OCI-LY7 (cell line): ENCODE measurements at regions not wholly inside any gene's neighbourhood (a gene's known extent, or its start where the extent isn't known, plus 50 kb on each side); places are given as distances from the start of the nearest gene placed in this dataset.

Experiments
- BruUV-seq: library from RNA; stranded (reverse); fragments of 400-500 nt; replicated peaks from 2 replicates; lab custom pipeline; 2021; lab: Mats Ljungman, UMichigan
- CTCF ChIA-PET: fragments of 300-600 bp; sonication (Branson Sonifier 250); formaldehyde crosslinking; loops from one replicate; lab custom pipeline; 2022; ENCODE audit warnings: antibody characterized with exemption; ENCODE audit not compliant: unreplicated experiment; lab: Charles Lee
- POLR2A ChIA-PET: fragments of 300-600 bp; sonication (Branson Sonifier 250); formaldehyde crosslinking; loops from one replicate; lab custom pipeline; 2022; ENCODE audit warnings: antibody characterized with exemption; lab: Charles Lee
- DNase-seq: peaks from one replicate; pipeline ENCODE4 v3.0.0-alpha.2; 2015; ENCODE audit warnings: low spot score
- H2AFZ ChIP-seq: fragments of 200-600 bp; sonication (generic), shearing (Covaris generic); 2 replicates; pipeline ENCODE4 v1.6.1; 2014; ENCODE audit warnings: mild to moderate bottlenecking, antibody characterized with exemption, low read length, moderate library complexity
- H3K27ac ChIP-seq: fragments of 200-600 bp; sonication (generic); 2 replicates; pipeline ENCODE4 v1.5.1; 2014; ENCODE audit warnings: mixed run types, low read depth, mild to moderate bottlenecking, moderate library complexity, low read length, inconsistent platforms; ENCODE audit not compliant: poor library complexity, severe bottlenecking
- H3K36me3 ChIP-seq: fragments of 200-600 bp; sonication (generic); 2 replicates; pipeline ENCODE4 v1.6.1; 2014; ENCODE audit warnings: mild to moderate bottlenecking, antibody characterized with exemption, low read length, moderate library complexity, mixed read lengths; ENCODE audit not compliant: insufficient read depth
- H3K4me1 ChIP-seq: fragments of 200-600 bp; sonication (generic); 2 replicates; pipeline ENCODE4 v1.5.1; 2014; ENCODE audit warnings: mild to moderate bottlenecking, low read length; ENCODE audit not compliant: insufficient read depth, poor library complexity, severe bottlenecking
- H3K4me2 ChIP-seq: fragments of 200-600 bp; sonication (generic); 2 replicates; pipeline ENCODE4 v1.6.1; 2014; ENCODE audit warnings: mild to moderate bottlenecking, low read length
- H3K4me3 ChIP-seq: fragments of 200-600 bp; sonication (generic); 2 replicates; pipeline ENCODE4 v1.5.1; 2014; ENCODE audit warnings: mild to moderate bottlenecking, low read depth, low read length; ENCODE audit not compliant: poor library complexity, severe bottlenecking
- H3K79me2 ChIP-seq: fragments of 200-600 bp; sonication (generic); 2 replicates; pipeline ENCODE4 v1.6.1; 2016; ENCODE audit warnings: low read depth, mild to moderate bottlenecking, low read length, moderate library complexity, mixed read lengths; ENCODE audit not compliant: insufficient read depth
- H3K9me2 ChIP-seq: fragments of 200-600 bp; sonication (generic); 2 replicates; pipeline ENCODE4 v1.6.1; 2016; ENCODE audit warnings: mild to moderate bottlenecking, low read length, mixed read lengths; ENCODE audit not compliant: insufficient read depth
- H3K9me3 ChIP-seq: fragments of 200-600 bp; sonication (generic); 2 replicates; pipeline ENCODE4 v1.6.1; 2014; ENCODE audit warnings: mild to moderate bottlenecking, mixed run types, low read length, mixed read lengths
- H4K20me1 ChIP-seq: fragments of 200-600 bp; sonication (generic); 2 replicates; pipeline ENCODE4 v1.6.1; 2014; ENCODE audit warnings: mild to moderate bottlenecking, antibody characterized with exemption, low read length, moderate library complexity, mixed read lengths; ENCODE audit not compliant: insufficient read depth
- EZH2phosphoT487 ChIP-seq: fragments of 200-600 bp; sonication (generic); IDR thresholded peaks from 2 replicates; pipeline ENCODE4 v1.6.1; 2018; ENCODE audit warnings: low read depth, borderline replicate concordance, mild to moderate bottlenecking, mixed run types, antibody characterized with exemption, low read length, moderate library complexity, mixed read lengths
- intact Hi-C: fragments of 100-400 bp; cut with micrococcal nuclease; formaldehyde crosslinking; loops from one replicate; pipeline ENCODE4 v1.10.0; 2022; ENCODE audit not compliant: unreplicated experiment
- TF ChIP-seq, protein P1 (sequence below): fragments of 200-600 bp; sonication (generic); conservative IDR thresholded peaks from 2 replicates; pipeline ENCODE4 v1.5.1; 2014; ENCODE audit warnings: mild to moderate bottlenecking, antibody characterized with exemption, low read length, moderate library complexity, mixed read lengths

DNA sequence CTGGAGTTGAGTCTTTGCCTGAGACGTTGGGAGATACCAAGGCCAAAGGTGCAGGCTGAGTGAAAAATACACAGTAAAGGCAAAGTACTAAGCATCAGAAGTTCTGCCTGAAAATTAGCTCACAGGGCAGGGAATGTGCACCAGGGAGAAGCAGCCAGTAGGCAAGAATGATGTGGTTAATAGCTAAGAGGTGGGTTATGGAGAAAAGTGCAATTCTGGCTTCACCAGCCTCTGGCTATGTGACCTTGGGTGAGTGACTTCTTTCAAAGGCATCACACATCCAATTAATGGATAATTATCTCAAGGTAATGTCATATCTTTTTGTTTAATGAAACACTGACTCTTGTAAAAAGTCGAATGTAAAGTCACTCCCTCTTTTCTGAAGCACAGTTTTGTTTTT, 230.7 kb upstream of the FGGY start:
- Histone ChIP-seq H3K4me2 (no peak overlapping the region), H3K9me2 (no peaks in the 10 kb centered on the region), H3K4me3 (no peak overlapping the region), H3K79me2 (no peaks in the 10 kb centered on the region), H2AFZ (no peak overlapping the region), H3K9me3 (no peaks in the 10 kb centered on the region), H3K36me3 (no peaks in the 10 kb centered on the region), H3K4me1 (no peaks in the 10 kb centered on the region), H4K20me1 (no peaks in the 10 kb centered on the region), H3K27ac (no peak overlapping the region)
- DNase-seq: no peak
- no TSS peak for BruUV-seq
- intact Hi-C loops: no loop called here
- POLR2A ChIA-PET: no interaction called here
- TF ChIP-seq EZH2phosphoT487: no peak
- TF ChIP-seq, protein P1, sequence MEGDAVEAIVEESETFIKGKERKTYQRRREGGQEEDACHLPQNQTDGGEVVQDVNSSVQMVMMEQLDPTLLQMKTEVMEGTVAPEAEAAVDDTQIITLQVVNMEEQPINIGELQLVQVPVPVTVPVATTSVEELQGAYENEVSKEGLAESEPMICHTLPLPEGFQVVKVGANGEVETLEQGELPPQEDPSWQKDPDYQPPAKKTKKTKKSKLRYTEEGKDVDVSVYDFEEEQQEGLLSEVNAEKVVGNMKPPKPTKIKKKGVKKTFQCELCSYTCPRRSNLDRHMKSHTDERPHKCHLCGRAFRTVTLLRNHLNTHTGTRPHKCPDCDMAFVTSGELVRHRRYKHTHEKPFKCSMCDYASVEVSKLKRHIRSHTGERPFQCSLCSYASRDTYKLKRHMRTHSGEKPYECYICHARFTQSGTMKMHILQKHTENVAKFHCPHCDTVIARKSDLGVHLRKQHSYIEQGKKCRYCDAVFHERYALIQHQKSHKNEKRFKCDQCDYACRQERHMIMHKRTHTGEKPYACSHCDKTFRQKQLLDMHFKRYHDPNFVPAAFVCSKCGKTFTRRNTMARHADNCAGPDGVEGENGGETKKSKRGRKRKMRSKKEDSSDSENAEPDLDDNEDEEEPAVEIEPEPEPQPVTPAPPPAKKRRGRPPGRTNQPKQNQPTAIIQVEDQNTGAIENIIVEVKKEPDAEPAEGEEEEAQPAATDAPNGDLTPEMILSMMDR: no peak
- CTCF ChIA-PET: no interaction called here

DNA sequence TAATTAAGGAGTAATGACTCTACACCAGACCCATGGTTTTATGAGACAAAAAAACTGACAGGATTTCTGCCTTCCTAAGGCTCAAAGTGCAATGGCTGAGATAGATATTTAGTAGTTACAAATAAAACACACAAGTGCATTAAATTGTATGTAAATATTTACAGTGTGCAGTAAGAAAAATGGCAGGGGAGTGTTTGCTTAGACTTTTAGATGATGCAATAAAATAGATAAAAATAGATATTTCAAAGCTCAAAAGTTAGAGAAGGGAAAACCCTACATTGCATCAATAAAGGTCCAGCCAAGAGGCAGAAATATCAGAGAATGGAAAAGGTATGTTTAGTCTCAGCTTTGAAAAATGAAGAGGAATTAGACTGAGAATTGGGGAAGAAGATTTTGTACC, 226.3 kb upstream of the FGGY start:
- POLR2A ChIA-PET: interaction anchor here (0.6 to 0.9 kb wide), 3 partner anchors 15 to 146 kb away, joined by 3 to 6 read pairs (median 4); no protein-coding TSS in a partner anchor

DNA sequence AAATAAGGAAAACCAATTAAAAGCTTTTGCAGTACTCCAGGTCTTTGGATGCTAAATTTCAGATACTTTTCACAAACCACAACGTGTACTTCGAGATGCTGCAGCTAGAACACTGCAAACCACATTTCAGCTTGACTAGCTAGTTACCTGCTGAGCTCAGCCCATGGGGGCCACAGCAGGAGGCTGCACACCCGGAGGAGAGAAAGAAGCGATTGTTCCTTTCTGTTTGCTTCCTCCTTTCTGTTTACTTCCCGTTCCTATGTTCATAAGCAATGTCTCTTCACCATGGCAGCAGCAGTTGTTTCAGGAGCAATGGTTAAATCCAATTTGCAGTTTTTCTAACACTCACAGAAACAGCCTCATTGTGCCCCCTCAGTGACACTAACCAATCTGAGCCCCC, 225.6 kb upstream of the FGGY start:
- CTCF ChIA-PET: no interaction called here

More for the DNA sequence above, 226.3 kb upstream of the FGGY start:
- intact Hi-C loops: no loop called here
- Histone ChIP-seq H2AFZ (no peak overlapping the region), H3K4me2 (no peak overlapping the region), H3K4me1 (no peaks in the 10 kb centered on the region), H3K27ac (no peak overlapping the region), H3K4me3 (no peak overlapping the region), H3K9me3 (no peaks in the 10 kb centered on the region), H4K20me1 (no peaks in the 10 kb centered on the region), H3K79me2 (no peaks in the 10 kb centered on the region), H3K36me3 (no peaks in the 10 kb centered on the region), H3K9me2 (no peaks in the 10 kb centered on the region)
- CTCF ChIA-PET: no interaction called here
- TF ChIP-seq, protein P1: no peak
- TF ChIP-seq EZH2phosphoT487: no peak
- no peak for DNase-seq
- no TSS peak for BruUV-seq

More for the DNA sequence above, 225.6 kb upstream of the FGGY start:
- POLR2A ChIA-PET: interaction anchor here (0.6 to 1.1 kb wide), 2 partner anchors 13 to 27 kb away, joined by 3 read pairs; no protein-coding TSS in a partner anchor
- Histone ChIP-seq H3K9me3 (no peaks in the 10 kb centered on the region), H3K4me1 (no peaks in the 10 kb centered on the region), H3K9me2 (no peaks in the 10 kb centered on the region), H3K36me3 (no peaks in the 10 kb centered on the region), H3K79me2 (no peaks in the 10 kb centered on the region), H2AFZ (no peak overlapping the region), H3K27ac (no peak overlapping the region), H4K20me1 (no peaks in the 10 kb centered on the region), H3K4me3 (no peak overlapping the region), H3K4me2 (no peak overlapping the region)
- no TSS peak for BruUV-seq
- no peak for DNase-seq
- TF ChIP-seq, protein P1: no peak
- no peak for TF ChIP-seq EZH2phosphoT487
- intact Hi-C loops: no loop called here
